Glomerular endothelial cell (primary cell): ENCODE measurements at regions not wholly inside any gene's neighbourhood (a gene's known extent, or its start where the extent isn't known, plus 50 kb on each side); places are given as distances from the start of the nearest gene placed in this dataset.

ENCODE experiments used
- DNase-seq: peaks from one replicate; pipeline ENCODE4 v3.0.0-alpha.2; 2011; ENCODE audit warnings: low read depth, low spot score; ENCODE audit errors: extremely low read depth

DNA sequence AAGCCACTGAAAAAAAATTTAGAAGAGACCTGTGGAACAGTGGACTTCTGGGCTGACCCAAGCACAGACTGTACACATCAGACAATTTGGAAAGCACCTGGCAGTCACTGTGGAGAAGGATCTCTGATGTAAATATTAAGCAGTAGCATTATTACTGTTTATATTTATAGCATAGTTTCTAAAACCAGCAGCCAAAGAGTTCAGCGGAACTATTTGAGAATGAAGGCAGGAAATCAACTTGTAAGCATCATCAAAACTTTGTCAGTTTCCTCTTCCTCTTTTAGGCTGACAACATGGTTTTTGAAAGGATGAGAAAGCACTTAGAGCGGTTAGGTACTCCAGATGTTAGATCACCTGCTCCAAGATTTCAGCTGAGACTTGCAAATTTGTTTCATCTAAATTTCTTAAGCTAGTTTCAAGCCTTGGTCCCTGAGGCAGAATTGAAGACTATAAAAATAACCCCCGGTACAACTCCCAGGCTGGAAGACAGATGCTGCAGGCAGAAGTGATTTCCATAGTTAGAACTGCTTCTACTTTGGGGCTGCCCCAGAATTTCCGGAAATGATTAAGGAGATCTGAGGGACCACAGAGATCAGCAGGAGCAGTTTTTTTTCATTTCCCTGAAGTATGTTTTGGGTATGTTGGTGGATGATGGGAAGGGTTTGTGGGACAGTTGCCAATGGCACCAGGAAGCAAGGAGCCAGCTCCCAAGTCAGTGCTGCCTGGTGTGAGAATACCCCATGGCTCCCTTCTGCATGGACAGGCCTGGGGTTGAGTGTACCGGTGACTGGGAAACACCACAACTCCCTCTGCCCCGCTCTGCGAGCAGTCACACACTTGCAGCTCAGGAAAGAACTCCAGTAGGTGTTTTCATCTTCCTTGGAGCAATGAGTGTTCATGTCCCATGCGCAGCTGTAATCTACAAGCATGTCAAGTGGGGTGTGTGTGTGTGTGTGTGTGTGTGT is 354.5 kb downstream of the NUAK1 start:
- DNase-seq: no peak

DNA sequence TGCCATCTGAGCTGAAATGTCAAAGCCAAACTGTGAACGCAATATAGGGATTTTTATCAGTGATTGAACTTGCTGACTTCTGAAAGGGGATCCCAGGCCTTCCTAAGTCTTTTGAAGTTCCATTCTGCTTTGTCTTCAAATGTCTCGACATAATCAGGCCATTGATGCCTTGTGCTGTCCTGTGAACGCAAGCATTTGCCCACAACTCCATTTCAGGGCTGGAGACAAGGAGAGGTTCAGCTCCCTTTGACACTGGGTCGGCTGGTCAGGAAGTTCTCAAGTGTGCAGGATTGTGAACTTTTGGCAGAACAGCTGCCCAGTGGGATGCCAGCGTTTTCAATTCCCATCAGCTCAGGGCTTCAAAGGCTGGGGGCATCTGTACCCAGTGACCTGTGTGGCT is 345.3 kb downstream of the NUAK1 start:
- no peak for DNase-seq

DNA sequence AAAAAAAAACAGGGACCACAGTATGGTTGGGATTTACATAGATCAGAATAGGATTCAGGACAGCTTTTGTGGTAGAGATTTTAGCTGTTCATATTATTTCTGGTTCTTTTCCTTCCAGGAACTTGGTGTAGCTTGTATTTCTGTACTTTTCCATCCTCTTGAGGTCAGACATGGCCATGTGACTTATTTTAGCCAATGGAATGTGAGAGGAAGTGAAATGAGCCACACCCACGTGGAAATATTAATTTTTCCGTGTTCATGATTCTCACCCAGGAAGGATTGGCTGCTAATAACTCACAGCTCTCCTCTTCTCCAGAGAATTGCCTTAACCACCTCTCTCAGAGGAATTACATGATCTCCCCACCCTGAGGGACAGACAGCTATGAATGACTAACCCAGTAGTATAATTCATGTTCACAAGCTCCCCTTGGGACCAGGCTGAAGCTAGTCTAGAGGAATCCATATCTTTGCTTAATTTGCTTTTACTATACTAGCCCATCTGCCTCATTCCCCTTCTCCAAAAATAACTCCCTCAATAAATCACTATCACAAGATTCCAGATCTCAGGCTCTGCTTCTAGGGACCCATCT is 340.4 kb downstream of the NUAK1 start:
- DNase-seq: no peak

DNA sequence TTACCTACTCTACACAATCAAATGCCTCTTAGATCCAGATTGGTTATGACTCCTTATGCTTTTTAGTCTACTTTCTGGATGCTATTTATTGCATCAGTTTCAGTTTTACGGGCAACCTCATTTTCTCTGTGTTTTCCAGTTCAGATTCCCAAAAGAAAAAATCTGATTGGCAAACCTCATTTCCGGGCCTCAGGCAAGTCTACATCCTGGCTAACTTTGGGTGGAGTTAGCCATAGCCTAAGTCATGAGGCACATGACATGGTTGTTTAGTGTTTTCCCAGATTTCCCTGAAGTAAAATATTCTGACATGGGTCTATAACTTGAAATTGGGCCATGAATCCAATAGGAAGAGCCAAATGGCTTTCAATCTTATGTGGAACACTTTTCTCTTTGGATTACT is 339.7 kb downstream of the NUAK1 start:
- no peak for DNase-seq

DNA sequence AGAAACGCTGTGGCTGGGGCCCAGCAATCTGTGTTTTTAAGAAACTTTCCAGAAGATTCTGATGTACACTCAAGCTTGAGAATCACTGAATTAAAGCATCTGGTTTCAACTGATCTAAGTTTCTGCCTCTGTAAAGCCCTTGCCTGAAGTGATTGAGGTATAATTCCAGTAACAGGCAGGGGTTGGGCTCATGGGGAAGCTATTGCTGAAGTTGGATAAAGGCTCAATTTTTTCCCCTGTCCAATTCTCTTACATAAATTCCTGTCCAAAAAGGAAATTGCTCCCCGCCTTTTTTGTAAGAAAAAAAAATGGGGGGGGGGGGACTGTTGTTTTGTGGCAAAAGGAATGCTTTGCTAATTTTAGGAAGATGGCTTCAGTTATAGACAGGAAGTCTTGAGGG is 337.4 kb downstream of the NUAK1 start:
- no peak for DNase-seq

DNA sequence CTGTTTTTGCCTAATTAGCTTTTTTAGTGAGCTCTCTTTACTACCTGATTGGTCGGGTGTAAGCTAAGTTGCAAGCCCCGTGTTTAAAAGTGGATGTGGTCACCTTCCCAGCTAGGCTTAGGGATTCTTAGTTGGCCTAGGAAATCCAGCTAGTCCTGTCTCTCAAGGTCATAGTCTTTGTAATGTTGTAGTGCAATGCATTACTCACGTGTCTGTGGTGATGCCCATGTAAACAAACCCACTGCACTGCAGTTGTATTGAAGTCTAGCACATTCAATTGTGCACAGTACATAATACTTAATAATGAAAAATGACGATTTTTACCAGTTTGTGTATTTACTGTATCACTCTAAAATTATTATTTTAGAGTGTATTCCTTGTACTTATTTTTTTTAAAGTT is 335.5 kb downstream of the NUAK1 start:
- no peak for DNase-seq

DNA sequence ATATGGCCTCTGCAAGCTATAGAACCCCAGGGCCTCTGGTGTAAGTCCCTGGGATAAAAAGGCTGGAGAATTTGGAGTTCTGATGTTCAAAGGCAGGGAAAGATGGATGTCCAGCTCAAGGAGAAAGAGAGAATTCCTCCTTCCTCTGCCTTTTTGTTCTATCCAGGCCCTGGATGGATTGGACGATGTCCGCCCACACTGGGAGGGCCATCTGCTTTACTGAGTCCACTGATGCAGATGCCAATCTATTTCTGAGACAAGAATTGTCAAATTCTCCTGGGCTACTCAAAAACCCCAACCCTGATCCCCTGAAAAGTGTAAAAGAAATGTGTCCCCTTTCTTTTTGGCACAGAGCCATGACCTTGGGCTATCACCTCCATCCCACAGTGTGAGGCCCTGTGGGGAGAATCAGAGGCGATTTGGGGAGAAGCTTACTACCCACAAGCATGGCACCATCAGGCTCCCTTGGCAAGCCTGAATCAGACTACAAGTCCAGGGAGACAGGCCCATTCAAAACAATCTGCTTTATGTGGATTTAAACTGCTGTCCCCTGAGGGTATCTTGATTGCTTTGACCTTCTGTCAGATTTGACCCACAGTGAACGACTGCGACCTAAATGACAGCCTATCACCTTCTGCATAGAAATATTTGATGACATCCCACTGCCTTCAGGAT is 334.0 kb downstream of the NUAK1 start:
- DNase-seq: no peak

DNA sequence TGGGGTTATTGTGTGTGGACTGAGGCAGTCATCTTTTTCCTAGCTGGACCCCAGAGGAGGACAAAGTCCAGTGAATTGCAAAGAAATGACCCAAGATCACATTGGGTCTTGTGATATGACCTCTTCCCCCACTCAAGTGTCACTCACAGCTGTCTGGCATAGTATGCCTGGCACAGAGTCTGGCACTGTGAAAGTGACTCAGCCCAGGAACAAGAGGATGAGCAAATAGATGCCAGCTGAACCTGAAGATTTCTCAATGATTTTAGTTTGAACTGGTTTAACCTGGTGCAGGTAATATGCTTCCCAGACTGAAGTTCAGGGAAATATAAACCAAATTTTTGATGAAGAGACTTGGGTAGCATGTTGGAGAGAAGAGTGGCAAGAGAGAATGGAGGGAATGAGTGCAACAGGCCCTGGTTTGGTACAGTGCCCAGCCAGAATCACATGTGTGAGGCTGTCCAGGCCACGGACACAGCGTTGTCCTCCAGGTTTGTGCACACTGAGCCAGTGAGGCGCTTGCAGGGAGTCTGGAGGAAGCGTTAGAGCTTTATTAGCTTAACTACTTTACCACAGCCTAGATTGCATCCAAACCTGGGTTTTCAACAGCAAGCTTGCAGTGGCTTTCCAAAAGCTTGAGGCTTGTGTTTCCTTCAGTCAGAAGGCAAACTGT is 332.9 kb downstream of the NUAK1 start:
- DNase-seq: no peak

DNA sequence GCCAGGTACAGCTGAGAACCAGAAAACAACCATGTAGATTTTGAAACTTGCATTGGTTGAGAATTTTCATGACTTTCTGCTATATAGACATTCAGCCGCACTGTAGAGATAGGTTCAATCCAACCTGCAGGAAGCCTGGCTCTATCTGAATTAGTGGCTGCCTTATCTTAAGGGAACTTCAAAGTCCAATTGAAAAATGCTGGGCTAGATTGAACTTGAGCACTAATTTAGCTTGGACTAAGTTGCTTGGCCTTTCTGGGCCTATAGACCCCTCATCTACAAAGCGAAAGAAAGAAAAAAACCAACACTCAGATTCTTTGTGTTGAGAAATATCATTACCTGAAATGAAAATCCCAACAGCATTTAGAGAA is 332.4 kb downstream of the NUAK1 start:
- no peak for DNase-seq

DNA sequence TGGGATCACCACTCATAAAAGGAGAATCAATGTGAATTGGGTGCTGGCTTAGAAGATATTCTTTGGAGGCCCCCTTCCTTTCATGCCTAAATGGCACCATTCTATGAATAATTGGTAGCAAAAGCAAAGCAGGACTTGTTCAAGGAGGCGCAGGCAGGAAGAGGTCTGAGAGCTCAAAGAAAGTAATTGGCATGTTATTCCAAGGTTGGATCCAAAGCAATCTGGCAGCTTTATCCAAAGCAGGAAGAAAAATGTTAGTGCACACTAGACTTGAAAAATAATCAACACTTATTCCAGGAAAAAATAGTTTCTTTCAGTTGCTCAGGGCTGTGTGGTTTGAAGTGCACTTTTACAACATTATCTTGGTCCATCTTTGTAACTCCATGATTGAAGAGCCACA is 326.4 kb downstream of the NUAK1 start:
- DNase-seq: no peak

DNA sequence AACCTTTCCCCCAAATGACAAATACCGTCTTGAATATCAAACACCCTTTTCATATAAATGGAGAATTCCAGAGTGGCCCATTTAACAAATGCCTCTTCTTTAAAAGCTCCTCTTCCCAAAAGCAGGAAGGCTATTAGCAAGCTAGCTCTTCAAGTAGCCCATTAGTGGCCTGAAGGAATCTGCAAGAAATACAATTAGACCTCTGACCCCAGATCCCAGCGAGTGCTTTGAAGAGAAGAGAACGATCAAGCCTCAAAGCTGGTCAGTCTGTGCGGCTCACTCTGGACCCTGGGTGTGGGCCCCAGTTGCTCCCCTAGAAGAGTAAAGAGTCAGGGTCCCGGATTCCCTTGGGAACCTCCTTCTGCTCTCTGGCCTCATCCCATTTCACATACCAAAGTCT is 325.6 kb downstream of the NUAK1 start:
- DNase-seq: no peak

DNA sequence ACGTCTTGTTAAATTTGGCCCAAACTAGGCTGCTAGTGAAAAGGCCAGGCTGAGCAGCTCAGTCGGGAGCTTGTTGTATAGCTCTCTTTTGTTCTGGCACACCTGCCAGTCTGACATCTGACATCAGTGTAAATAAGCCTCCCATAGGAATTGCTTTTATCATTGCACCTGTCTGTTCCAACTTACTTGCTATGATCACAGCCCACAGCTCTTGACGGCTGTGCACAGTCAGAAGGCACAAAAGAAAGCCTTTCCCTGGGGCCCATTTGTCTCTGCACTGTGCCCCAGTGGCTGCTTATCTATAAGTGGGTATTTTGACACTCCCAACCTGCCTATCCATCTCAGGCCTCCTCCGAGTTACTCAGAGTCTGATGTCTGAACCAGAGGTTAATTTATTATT is 324.5 kb downstream of the NUAK1 start:
- DNase-seq: no peak

DNA sequence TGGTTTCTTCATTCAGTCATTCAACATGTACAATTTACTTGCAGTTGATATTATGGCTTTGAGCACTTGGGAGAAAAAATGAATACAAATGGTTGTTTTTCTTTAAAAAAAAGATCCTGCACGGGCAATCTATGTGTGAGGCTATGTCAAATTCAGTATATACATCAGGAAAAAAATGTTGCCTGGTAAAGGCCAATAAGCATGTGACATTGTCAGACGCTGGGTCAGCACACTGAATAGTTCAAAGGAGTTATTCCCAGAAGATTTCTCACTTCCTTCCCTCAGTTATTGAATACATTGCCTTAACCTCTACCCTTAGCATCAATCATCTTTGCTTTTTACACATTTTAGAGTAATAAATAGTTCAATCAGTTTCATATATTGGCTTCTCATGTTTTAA is 319.2 kb downstream of the NUAK1 start:
- DNase-seq: no peak

DNA sequence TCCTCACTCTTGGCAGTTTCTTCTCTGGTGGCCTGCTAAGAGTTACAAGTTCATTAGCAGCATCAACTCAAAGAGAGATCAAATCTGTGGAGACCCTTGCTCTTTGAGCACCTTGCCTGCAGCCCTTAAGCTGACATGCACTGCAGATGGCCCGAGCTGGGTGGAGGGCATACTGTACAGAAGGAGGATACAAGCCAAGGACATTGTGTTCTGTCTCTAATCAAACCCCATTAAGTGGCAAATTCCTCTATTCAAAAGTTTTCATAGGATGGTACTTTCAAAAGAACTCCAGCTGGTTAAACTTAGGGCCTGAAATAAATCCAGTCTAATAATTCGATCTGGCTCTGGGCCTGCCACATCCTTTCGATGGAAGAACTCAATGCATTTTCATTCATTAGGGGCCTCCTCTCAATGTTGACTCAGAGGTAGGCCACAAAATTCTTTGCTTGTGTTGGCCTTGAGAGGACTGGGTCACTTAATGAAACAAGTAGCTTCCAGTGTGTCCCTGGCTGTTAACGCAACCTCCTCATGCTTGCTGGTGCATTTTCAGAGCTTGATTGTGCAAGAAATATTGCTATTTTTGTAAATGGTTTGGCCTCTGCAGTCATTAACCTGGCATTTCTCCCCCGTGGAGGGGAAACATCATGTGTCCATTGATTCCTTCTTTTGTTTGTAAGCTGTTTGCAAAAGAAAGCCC is 318.2 kb downstream of the NUAK1 start:
- DNase-seq: no peak

DNA sequence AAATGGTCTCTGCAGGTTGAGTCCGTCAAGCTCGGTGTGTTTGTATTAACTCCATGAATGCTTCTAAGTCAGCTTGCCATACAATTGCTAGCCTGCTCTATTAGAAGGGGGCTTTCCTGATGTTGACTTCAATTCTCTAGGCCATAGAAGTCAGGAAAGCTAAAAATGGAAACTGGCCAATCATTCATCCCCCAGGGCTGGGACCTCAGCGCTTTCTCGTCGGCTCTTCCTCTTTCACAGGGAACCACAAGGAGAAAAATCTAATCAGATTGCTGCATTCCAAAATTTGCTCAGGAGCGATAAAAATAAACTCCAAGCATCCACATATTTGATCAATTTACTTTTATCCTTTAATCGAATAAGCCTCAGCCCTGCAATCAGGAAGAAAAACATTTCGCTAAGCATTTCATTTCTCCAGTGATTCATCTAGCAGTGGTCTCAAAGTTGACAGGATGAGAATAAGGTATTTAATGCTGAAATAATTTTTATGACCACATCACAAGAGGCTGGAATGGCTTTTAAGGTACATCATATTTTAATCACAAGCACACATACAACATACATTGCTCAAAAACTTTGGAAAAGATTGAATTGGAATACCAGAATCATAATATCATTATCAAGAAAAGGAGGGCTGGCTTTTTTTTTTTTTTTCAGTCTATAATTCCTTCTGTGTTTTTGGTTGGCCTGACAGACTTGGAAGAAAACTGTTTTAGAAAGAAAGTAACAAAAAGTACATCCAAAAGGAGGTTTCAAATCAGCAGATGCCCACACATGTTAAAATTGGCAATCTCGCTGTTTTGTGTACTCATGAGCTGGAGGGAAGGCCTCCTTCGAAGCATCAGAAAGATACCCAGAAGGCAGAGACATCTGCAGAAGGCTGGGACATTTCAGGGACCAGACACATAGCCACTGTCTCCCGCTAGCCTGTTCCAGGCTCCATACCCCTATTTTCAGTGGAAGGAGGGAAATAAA is 316.3 kb downstream of the NUAK1 start:
- DNase-seq: no peak

DNA sequence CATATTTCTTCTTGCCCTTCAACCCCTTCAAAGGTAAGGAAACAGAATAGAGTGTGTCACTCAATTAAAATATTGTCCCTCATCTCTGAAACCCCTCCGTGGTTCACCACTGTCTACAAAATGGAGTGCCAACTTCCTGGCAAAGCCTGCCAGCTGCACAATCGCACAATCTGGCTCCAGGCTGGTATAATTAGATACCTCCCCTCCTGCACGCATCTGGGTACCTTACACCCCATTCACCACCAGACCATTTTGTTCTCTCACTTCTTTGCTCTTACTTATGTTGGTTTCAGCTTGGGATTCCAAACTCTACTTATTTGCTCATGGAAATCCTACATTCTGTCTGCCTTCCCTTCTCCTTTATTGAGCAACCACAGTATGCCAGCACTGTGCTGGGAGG is 314.9 kb downstream of the NUAK1 start:
- DNase-seq: no peak

DNA sequence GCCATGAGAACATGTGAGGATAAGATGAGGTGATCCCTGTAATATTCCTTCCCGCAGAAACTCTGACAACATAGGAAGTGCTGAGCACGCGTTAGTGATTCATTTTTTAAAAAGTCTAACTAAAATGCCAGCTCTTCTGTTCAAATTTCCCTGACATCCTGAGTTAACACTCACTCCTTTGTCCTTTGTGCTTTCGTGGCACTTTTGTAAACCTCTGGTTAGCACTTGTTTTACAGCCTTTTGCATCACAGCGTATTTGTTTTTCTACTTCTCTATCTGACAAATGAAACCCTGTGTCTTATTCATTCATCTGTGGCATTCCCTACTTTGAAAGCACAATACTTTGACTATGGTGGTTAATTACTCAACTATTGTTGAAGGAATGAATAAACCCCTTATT is 313.6 kb downstream of the NUAK1 start:
- no peak for DNase-seq

DNA sequence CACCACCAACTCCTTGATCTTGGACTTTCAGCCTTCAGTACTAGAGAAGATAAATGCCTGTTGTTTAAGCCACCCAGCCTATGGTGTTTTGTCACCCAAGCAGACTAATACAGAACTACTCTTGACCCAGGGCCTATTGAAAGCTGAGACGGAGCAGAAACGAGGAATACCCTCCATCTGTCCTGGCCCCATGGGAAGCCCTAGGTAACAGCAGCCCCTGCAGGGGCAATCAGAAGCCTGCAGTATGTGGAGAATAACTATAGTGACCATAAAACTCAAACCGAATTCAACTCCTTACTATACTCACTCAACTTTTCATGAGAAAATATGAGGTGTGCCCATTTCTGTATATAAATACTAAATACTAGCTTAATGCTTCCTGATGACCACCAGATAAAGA is 307.4 kb downstream of the NUAK1 start:
- DNase-seq: no peak

DNA sequence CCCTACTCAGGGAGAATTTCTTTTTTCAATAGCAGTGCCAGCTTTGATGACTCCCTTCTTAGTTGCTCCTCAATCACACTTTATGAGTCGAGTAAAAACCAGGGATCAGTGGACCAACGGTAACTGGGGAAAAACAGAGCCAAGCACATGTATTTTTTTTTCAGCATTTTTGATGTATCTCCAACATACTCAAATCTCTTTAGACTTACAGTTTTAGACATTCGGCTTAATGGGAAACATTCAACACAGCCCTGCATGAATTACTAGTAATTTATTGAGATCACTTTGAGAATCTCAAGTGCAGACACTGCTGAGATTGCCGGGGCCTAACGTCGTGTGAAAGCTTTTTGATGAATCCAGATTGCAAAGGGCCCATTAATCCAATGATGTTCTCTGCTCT is 306.7 kb downstream of the NUAK1 start:
- no peak for DNase-seq

DNA sequence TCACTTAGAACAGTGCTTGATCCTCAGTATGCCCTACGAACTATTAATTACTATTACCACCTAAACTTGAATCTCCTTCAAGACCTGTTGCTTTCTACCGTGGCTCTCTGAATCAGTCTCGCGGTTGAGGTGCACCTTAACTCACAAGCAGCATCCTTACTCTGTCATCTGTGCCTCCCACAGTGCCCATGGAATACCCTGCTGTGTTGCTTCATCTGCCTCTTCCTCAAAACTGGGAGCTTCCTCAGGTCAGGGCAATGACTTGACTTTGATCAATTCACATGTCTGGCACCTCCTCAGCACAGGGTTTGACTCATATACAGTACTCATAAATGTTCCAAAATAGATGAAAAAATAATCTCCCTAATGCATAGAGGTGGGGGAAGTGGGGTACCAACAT is 305.9 kb downstream of the NUAK1 start:
- DNase-seq: no peak
